Breast epithelium (tissue), 3 donors: ENCODE measurements at regions not wholly inside any gene's neighbourhood (a gene's known extent, or its start where the extent isn't known, plus 50 kb on each side); places are given as distances from the start of the nearest gene placed in this dataset.

Experiments
- POLR2A ChIP-seq: fragments of 450-650 bp; IDR thresholded peaks from one replicate; pipeline ENCODE4 v1.6.1; 2016; ENCODE audit warnings: antibody characterized with exemption, mild to moderate bottlenecking, moderate library complexity
- POLR2AphosphoS5 ChIP-seq, 3 donors: sonication (generic); formaldehyde crosslinking; IDR thresholded peaks; one replicate each; pipeline ENCODE4 v1.6.1; 2017; ENCODE audit warnings: antibody characterized with exemption in 3 of 3
- TF ChIP-seq, protein P1 (sequence below), 3 donors: fragments of 450-650 bp; IDR thresholded peaks; one replicate each; pipeline ENCODE4 v1.5.1; 2016 to 2017; ENCODE audit warnings: antibody characterized with exemption in 3 of 3, mild to moderate bottlenecking in 3 of 3, moderate library complexity in 3 of 3

DNA sequence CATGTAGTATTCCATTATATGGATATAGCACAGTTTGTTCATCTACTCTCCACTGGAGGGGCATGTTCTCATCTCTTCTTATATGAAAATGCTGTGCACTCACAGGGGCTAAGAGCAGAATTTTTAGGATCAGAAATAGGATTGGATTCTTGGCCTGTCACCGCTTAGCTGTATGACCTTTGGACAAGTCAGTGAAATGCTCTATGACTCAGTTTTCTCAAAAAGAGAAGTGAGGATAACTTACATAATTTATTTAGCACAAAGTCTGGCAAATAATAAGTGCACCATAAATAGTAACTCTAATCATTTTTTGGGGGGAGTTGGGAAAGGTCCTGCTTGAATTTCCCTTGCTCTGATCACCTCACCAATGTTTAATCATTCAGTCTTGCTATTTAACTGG, 103.7 kb upstream of the LRIG1 start:
- TF ChIP-seq, protein P1, sequence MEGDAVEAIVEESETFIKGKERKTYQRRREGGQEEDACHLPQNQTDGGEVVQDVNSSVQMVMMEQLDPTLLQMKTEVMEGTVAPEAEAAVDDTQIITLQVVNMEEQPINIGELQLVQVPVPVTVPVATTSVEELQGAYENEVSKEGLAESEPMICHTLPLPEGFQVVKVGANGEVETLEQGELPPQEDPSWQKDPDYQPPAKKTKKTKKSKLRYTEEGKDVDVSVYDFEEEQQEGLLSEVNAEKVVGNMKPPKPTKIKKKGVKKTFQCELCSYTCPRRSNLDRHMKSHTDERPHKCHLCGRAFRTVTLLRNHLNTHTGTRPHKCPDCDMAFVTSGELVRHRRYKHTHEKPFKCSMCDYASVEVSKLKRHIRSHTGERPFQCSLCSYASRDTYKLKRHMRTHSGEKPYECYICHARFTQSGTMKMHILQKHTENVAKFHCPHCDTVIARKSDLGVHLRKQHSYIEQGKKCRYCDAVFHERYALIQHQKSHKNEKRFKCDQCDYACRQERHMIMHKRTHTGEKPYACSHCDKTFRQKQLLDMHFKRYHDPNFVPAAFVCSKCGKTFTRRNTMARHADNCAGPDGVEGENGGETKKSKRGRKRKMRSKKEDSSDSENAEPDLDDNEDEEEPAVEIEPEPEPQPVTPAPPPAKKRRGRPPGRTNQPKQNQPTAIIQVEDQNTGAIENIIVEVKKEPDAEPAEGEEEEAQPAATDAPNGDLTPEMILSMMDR (IDR thresholded peaks at IDR 0.05): no peak
- TF ChIP-seq POLR2AphosphoS5 (IDR thresholded peaks at IDR 0.05) (no peak), POLR2A (no peak)
